HepG2 (cell line): ENCODE measurements at regions not wholly inside any gene's neighbourhood (a gene's known extent, or its start where the extent isn't known, plus 50 kb on each side); places are given as distances from the start of the nearest gene placed in this dataset.

ENCODE experiments used
- ZNF776 ChIP-seq: sonication (generic); formaldehyde crosslinking; IDR thresholded peaks from 2 replicates; pipeline ENCODE4 v1.4.0; 2020; ENCODE audit warnings: mild to moderate bottlenecking, missing genetic modification reagents
- TF ChIP-seq, protein P1 (sequence below): sonication (generic); formaldehyde crosslinking; IDR thresholded peaks from 2 replicates; pipeline ENCODE4 v1.4.0; 2020; ENCODE audit warnings: mild to moderate bottlenecking, missing genetic modification reagents, borderline replicate concordance
- TF ChIP-seq, protein P2 (sequence below): sonication (generic); formaldehyde crosslinking; IDR thresholded peaks from 2 replicates; pipeline ENCODE4 v1.4.0; 2020; ENCODE audit warnings: missing genetic modification reagents, borderline replicate concordance
- TF ChIP-seq, protein P3 (sequence below): sonication (generic); formaldehyde crosslinking; IDR thresholded peaks from 2 replicates; pipeline ENCODE4 v1.9.0; 2021; ENCODE audit warnings: missing genetic modification reagents, borderline replicate concordance
- TF ChIP-seq, protein P4 (sequence below): fragments of 450-650 bp; IDR thresholded peaks from 2 replicates; pipeline ENCODE4 v1.6.1; 2016
- TF ChIP-seq, protein P5 (sequence below): sonication (generic); formaldehyde crosslinking; IDR thresholded peaks from 2 replicates; pipeline ENCODE4 v1.9.0; 2021; ENCODE audit warnings: missing genetic modification reagents, mild to moderate bottlenecking, borderline replicate concordance
- TF ChIP-seq, protein P6 (sequence below): sonication (generic); formaldehyde crosslinking; IDR thresholded peaks from 2 replicates; pipeline ENCODE4 v1.4.0; 2020; ENCODE audit warnings: missing genetic modification reagents, mild to moderate bottlenecking, borderline replicate concordance

DNA sequence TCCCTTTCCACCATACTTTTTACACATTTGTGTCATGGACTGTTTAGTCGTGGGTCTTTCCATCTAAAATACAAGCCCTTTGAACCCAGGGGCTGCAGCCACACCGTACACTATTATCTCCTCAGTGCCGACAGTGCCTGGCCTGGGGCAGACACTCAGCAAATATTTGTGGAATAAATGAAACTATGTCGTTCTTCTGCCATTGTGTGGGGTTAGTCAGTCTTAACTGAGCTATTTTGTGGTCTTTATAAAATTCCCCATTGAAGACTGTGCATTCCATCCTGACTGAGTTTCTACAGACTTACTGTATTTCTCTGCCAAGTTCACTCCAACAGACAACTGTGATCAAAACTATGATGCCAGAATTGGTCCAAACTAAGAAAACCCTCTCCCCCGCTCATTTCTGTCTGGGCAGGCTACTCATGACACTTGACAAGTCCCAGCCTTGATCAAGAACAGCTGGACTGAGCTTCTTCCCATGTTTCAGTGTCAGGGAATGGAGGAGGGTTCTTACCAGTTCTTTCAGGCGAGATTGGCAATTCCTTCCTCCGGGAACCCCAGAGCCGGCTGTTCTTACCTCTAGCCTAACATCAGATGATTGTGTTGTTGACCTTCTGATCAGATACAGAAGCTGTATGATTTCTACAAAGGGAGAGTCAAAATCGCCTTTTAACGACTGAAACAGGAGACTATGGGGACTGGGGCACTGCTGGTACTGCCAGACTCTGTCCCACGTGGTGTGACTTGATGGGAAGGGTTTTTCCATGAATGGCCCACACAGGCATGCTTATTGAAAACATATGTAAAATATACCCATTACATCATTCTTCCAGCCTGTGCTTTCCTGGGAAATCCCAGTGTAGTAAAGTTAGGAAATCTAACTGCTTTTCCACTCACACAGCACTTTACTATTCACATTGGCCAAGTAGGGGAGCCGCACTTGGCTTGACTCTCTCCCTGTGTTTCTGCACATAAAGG, 77.4 kb upstream of the NPAS2 start (continued):
- TF ChIP-seq, protein P1, sequence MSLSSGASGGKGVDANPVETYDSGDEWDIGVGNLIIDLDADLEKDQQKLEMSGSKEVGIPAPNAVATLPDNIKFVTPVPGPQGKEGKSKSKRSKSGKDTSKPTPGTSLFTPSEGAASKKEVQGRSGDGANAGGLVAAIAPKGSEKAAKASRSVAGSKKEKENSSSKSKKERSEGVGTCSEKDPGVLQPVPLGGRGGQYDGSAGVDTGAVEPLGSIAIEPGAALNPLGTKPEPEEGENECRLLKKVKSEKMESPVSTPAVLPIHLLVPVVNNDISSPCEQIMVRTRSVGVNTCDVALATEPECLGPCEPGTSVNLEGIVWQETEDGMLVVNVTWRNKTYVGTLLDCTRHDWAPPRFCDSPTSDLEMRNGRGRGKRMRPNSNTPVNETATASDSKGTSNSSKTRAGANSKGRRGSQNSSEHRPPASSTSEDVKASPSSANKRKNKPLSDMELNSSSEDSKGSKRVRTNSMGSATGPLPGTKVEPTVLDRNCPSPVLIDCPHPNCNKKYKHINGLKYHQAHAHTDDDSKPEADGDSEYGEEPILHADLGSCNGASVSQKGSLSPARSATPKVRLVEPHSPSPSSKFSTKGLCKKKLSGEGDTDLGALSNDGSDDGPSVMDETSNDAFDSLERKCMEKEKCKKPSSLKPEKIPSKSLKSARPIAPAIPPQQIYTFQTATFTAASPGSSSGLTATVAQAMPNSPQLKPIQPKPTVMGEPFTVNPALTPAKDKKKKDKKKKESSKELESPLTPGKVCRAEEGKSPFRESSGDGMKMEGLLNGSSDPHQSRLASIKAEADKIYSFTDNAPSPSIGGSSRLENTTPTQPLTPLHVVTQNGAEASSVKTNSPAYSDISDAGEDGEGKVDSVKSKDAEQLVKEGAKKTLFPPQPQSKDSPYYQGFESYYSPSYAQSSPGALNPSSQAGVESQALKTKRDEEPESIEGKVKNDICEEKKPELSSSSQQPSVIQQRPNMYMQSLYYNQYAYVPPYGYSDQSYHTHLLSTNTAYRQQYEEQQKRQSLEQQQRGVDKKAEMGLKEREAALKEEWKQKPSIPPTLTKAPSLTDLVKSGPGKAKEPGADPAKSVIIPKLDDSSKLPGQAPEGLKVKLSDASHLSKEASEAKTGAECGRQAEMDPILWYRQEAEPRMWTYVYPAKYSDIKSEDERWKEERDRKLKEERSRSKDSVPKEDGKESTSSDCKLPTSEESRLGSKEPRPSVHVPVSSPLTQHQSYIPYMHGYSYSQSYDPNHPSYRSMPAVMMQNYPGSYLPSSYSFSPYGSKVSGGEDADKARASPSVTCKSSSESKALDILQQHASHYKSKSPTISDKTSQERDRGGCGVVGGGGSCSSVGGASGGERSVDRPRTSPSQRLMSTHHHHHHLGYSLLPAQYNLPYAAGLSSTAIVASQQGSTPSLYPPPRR (CRISPR knock-in tag), result peak; percentile 39; the same call in 1 of the 2 replicates
- TF ChIP-seq, protein P2, sequence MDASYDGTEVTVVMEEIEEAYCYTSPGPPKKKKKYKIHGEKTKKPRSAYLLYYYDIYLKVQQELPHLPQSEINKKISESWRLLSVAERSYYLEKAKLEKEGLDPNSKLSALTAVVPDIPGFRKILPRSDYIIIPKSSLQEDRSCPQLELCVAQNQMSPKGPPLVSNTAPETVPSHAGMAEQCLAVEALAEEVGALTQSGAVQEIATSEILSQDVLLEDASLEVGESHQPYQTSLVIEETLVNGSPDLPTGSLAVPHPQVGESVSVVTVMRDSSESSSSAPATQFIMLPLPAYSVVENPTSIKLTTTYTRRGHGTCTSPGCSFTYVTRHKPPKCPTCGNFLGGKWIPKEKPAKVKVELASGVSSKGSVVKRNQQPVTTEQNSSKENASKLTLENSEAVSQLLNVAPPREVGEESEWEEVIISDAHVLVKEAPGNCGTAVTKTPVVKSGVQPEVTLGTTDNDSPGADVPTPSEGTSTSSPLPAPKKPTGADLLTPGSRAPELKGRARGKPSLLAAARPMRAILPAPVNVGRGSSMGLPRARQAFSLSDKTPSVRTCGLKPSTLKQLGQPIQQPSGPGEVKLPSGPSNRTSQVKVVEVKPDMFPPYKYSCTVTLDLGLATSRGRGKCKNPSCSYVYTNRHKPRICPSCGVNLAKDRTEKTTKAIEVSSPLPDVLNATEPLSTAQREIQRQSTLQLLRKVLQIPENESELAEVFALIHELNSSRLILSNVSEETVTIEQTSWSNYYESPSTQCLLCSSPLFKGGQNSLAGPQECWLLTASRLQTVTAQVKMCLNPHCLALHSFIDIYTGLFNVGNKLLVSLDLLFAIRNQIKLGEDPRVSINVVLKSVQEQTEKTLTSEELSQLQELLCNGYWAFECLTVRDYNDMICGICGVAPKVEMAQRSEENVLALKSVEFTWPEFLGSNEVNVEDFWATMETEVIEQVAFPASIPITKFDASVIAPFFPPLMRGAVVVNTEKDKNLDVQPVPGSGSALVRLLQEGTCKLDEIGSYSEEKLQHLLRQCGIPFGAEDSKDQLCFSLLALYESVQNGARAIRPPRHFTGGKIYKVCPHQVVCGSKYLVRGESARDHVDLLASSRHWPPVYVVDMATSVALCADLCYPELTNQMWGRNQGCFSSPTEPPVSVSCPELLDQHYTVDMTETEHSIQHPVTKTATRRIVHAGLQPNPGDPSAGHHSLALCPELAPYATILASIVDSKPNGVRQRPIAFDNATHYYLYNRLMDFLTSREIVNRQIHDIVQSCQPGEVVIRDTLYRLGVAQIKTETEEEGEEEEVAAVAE (CRISPR knock-in tag), result no peak
- TF ChIP-seq, protein P3, sequence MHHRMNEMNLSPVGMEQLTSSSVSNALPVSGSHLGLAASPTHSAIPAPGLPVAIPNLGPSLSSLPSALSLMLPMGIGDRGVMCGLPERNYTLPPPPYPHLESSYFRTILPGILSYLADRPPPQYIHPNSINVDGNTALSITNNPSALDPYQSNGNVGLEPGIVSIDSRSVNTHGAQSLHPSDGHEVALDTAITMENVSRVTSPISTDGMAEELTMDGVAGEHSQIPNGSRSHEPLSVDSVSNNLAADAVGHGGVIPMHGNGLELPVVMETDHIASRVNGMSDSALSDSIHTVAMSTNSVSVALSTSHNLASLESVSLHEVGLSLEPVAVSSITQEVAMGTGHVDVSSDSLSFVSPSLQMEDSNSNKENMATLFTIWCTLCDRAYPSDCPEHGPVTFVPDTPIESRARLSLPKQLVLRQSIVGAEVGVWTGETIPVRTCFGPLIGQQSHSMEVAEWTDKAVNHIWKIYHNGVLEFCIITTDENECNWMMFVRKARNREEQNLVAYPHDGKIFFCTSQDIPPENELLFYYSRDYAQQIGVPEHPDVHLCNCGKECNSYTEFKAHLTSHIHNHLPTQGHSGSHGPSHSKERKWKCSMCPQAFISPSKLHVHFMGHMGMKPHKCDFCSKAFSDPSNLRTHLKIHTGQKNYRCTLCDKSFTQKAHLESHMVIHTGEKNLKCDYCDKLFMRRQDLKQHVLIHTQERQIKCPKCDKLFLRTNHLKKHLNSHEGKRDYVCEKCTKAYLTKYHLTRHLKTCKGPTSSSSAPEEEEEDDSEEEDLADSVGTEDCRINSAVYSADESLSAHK (CRISPR knock-in tag), result no peak
- TF ChIP-seq ZNF776 (CRISPR knock-in tag), result no peak
- TF ChIP-seq, protein P4, sequence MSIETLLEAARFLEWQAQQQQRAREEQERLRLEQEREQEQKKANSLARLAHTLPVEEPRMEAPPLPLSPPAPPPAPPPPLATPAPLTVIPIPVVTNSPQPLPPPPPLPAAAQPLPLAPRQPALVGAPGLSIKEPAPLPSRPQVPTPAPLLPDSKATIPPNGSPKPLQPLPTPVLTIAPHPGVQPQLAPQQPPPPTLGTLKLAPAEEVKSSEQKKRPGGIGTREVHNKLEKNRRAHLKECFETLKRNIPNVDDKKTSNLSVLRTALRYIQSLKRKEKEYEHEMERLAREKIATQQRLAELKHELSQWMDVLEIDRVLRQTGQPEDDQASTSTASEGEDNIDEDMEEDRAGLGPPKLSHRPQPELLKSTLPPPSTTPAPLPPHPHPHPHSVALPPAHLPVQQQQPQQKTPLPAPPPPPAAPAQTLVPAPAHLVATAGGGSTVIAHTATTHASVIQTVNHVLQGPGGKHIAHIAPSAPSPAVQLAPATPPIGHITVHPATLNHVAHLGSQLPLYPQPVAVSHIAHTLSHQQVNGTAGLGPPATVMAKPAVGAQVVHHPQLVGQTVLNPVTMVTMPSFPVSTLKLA, result no peak
- TF ChIP-seq, protein P5, sequence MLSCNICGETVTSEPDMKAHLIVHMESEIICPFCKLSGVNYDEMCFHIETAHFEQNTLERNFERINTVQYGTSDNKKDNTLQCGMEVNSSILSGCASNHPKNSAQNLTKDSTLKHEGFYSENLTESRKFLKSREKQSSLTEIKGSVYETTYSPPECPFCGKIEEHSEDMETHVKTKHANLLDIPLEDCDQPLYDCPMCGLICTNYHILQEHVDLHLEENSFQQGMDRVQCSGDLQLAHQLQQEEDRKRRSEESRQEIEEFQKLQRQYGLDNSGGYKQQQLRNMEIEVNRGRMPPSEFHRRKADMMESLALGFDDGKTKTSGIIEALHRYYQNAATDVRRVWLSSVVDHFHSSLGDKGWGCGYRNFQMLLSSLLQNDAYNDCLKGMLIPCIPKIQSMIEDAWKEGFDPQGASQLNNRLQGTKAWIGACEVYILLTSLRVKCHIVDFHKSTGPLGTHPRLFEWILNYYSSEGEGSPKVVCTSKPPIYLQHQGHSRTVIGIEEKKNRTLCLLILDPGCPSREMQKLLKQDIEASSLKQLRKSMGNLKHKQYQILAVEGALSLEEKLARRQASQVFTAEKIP (CRISPR knock-in tag), result no peak
- TF ChIP-seq, protein P6, sequence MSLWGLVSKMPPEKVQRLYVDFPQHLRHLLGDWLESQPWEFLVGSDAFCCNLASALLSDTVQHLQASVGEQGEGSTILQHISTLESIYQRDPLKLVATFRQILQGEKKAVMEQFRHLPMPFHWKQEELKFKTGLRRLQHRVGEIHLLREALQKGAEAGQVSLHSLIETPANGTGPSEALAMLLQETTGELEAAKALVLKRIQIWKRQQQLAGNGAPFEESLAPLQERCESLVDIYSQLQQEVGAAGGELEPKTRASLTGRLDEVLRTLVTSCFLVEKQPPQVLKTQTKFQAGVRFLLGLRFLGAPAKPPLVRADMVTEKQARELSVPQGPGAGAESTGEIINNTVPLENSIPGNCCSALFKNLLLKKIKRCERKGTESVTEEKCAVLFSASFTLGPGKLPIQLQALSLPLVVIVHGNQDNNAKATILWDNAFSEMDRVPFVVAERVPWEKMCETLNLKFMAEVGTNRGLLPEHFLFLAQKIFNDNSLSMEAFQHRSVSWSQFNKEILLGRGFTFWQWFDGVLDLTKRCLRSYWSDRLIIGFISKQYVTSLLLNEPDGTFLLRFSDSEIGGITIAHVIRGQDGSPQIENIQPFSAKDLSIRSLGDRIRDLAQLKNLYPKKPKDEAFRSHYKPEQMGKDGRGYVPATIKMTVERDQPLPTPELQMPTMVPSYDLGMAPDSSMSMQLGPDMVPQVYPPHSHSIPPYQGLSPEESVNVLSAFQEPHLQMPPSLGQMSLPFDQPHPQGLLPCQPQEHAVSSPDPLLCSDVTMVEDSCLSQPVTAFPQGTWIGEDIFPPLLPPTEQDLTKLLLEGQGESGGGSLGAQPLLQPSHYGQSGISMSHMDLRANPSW (CRISPR knock-in tag), result no peak
